ENCODE measurements at regions not wholly inside any gene's neighbourhood (a gene's known extent, or its start where the extent isn't known, plus 50 kb on each side); places are given as distances from the start of the nearest gene placed in this dataset.

- Histone ChIP-seq H3K9ac (ENCODE audit: low read length) (no peak overlapping the region), H3K4me3 (ENCODE audit: low read length) (no peak overlapping the region)
These were observed 147.1 kb downstream of the PAPOLA start for GRCh38 chr14:96649327-96649601.

GRCh38 chr14:96653597-96653996 lies 143.6 kb upstream of the VRK1 start:
- Histone ChIP-seq H3K9me3 (ENCODE audit: control insufficient read depth, low read length) (no peaks in the 10 kb centered on the region), H3K4me3 (ENCODE audit: low read length) (no peak overlapping the region), H3K4me1 (ENCODE audit: control insufficient read depth, insufficient read depth, low read length) (no peaks in the 10 kb centered on the region), H3K36me3 (ENCODE audit: control insufficient read depth, insufficient read depth, low read length) (no peaks in the 10 kb centered on the region), H3K9ac (ENCODE audit: low read length) (no peak overlapping the region), H3K27me3 (ENCODE audit: control insufficient read depth, insufficient read depth, low read length) (no peaks in the 10 kb centered on the region)

More at GRCh38 chr14:96649327-96649601, 147.1 kb downstream of the PAPOLA start:
- no peaks in the 10 kb centered on the region for H3K4me1 ChIP-seq (ENCODE audit: control insufficient read depth, insufficient read depth, low read length)
- no peaks in the 10 kb centered on the region for H3K27me3 ChIP-seq (ENCODE audit: control insufficient read depth, insufficient read depth, low read length)
- H3K36me3 ChIP-seq (ENCODE audit: control insufficient read depth, insufficient read depth, low read length) = no peaks in the 10 kb centered on the region
- H3K9me3 ChIP-seq (ENCODE audit: control insufficient read depth, low read length) = no peaks in the 10 kb centered on the region

GRCh38 chr14:96658611-96659010 lies 138.6 kb upstream of the VRK1 start:
- Histone ChIP-seq H3K27me3 (ENCODE audit: control insufficient read depth, insufficient read depth, low read length) (peaks cover 4% of the 10 kb centered on the region), H3K9ac (ENCODE audit: low read length) (no peak overlapping the region), H3K36me3 (ENCODE audit: control insufficient read depth, insufficient read depth, low read length) (no peaks in the 10 kb centered on the region), H3K4me1 (ENCODE audit: control insufficient read depth, insufficient read depth, low read length) (peaks cover 18% of the 10 kb centered on the region), H3K9me3 (ENCODE audit: control insufficient read depth, low read length) (no peaks in the 10 kb centered on the region), H3K4me3 (ENCODE audit: low read length) (no peak overlapping the region)

- no peaks in the 10 kb centered on the region for H3K9me3 ChIP-seq (ENCODE audit: control insufficient read depth, low read length)
- H3K36me3 ChIP-seq (ENCODE audit: control insufficient read depth, insufficient read depth, low read length) = no peaks in the 10 kb centered on the region
- peaks cover 8% of the 10 kb centered on the region for H3K27me3 ChIP-seq (ENCODE audit: control insufficient read depth, insufficient read depth, low read length)
- H3K4me3 ChIP-seq (ENCODE audit: low read length) = no peak overlapping the region
- H3K4me1 ChIP-seq (ENCODE audit: control insufficient read depth, insufficient read depth, low read length) = peaks cover 18% of the 10 kb centered on the region
- no peak overlapping the region for H3K9ac ChIP-seq (ENCODE audit: low read length)
These were observed 137.1 kb upstream of the VRK1 start for GRCh38 chr14:96660123-96660522.

- peaks cover 18% of the 10 kb centered on the region for H3K4me1 ChIP-seq (ENCODE audit: control insufficient read depth, insufficient read depth, low read length)
- H3K36me3 ChIP-seq (ENCODE audit: control insufficient read depth, insufficient read depth, low read length) = no peaks in the 10 kb centered on the region
- H3K27me3 ChIP-seq (ENCODE audit: control insufficient read depth, insufficient read depth, low read length) = peaks cover 9% of the 10 kb centered on the region
- H3K4me3 ChIP-seq (ENCODE audit: low read length) = no peak overlapping the region
- H3K9me3 ChIP-seq (ENCODE audit: control insufficient read depth, low read length) = no peaks in the 10 kb centered on the region
- H3K9ac ChIP-seq (ENCODE audit: low read length) = no peak overlapping the region
These were observed 136.5 kb upstream of the VRK1 start for GRCh38 chr14:96660667-96661066.

GRCh38 chr14:96661244-96661969 lies 135.8 kb upstream of the VRK1 start:
- Histone ChIP-seq H3K9ac (ENCODE audit: low read length) (no peak overlapping the region), H3K36me3 (ENCODE audit: control insufficient read depth, insufficient read depth, low read length) (no peaks in the 10 kb centered on the region), H3K9me3 (ENCODE audit: control insufficient read depth, low read length) (no peaks in the 10 kb centered on the region), H3K4me3 (ENCODE audit: low read length) (no peak overlapping the region), H3K4me1 (ENCODE audit: control insufficient read depth, insufficient read depth, low read length) (peaks cover 18% of the 10 kb centered on the region), H3K27me3 (ENCODE audit: control insufficient read depth, insufficient read depth, low read length) (peaks cover 9% of the 10 kb centered on the region)

- H3K9ac ChIP-seq (ENCODE audit: low read length) = no peak overlapping the region
- peaks cover 9% of the 10 kb centered on the region for H3K27me3 ChIP-seq (ENCODE audit: control insufficient read depth, insufficient read depth, low read length)
- no peaks in the 10 kb centered on the region for H3K9me3 ChIP-seq (ENCODE audit: control insufficient read depth, low read length)
- H3K36me3 ChIP-seq (ENCODE audit: control insufficient read depth, insufficient read depth, low read length) = no peaks in the 10 kb centered on the region
- peaks cover 18% of the 10 kb centered on the region for H3K4me1 ChIP-seq (ENCODE audit: control insufficient read depth, insufficient read depth, low read length)
- peak overlapping the region; percentile 7 for H3K4me3 ChIP-seq (ENCODE audit: low read length)
These were observed 134.8 kb upstream of the VRK1 start for GRCh38 chr14:96662116-96662970.

- Histone ChIP-seq H3K9ac (ENCODE audit: low read length) (no peak overlapping the region), H3K36me3 (ENCODE audit: control insufficient read depth, insufficient read depth, low read length) (no peaks in the 10 kb centered on the region), H3K4me1 (ENCODE audit: control insufficient read depth, insufficient read depth, low read length) (peaks cover 18% of the 10 kb centered on the region), H3K9me3 (ENCODE audit: control insufficient read depth, low read length) (no peaks in the 10 kb centered on the region), H3K27me3 (ENCODE audit: control insufficient read depth, insufficient read depth, low read length) (peaks cover 9% of the 10 kb centered on the region), H3K4me3 (ENCODE audit: low read length) (no peak overlapping the region)
These were observed 134.1 kb upstream of the VRK1 start for GRCh38 chr14:96663076-96663475.

- no peaks in the 10 kb centered on the region for H3K9me3 ChIP-seq (ENCODE audit: control insufficient read depth, low read length)
- H3K4me3 ChIP-seq (ENCODE audit: low read length) = no peak overlapping the region
- H3K36me3 ChIP-seq (ENCODE audit: control insufficient read depth, insufficient read depth, low read length) = no peaks in the 10 kb centered on the region
- no peak overlapping the region for H3K9ac ChIP-seq (ENCODE audit: low read length)
- H3K4me1 ChIP-seq (ENCODE audit: control insufficient read depth, insufficient read depth, low read length) = peaks cover 18% of the 10 kb centered on the region
- peaks cover 9% of the 10 kb centered on the region for H3K27me3 ChIP-seq (ENCODE audit: control insufficient read depth, insufficient read depth, low read length)
These were observed 133.6 kb upstream of the VRK1 start for GRCh38 chr14:96663491-96664067.

- no peaks in the 10 kb centered on the region for H3K36me3 ChIP-seq (ENCODE audit: control insufficient read depth, insufficient read depth, low read length)
- H3K9ac ChIP-seq (ENCODE audit: low read length) = no peak overlapping the region
- no peak overlapping the region for H3K4me3 ChIP-seq (ENCODE audit: low read length)
- peaks cover 18% of the 10 kb centered on the region for H3K4me1 ChIP-seq (ENCODE audit: control insufficient read depth, insufficient read depth, low read length)
- H3K9me3 ChIP-seq (ENCODE audit: control insufficient read depth, low read length) = no peaks in the 10 kb centered on the region
- H3K27me3 ChIP-seq (ENCODE audit: control insufficient read depth, insufficient read depth, low read length) = peaks cover 5% of the 10 kb centered on the region
These were observed 131.1 kb upstream of the VRK1 start for GRCh38 chr14:96666088-96666487.

- H3K4me1 ChIP-seq (ENCODE audit: control insufficient read depth, insufficient read depth, low read length) = no peaks in the 10 kb centered on the region
- H3K9ac ChIP-seq (ENCODE audit: low read length) = no peak overlapping the region
- H3K4me3 ChIP-seq (ENCODE audit: low read length) = no peak overlapping the region
- H3K36me3 ChIP-seq (ENCODE audit: control insufficient read depth, insufficient read depth, low read length) = no peaks in the 10 kb centered on the region
- no peaks in the 10 kb centered on the region for H3K9me3 ChIP-seq (ENCODE audit: control insufficient read depth, low read length)
- no peaks in the 10 kb centered on the region for H3K27me3 ChIP-seq (ENCODE audit: control insufficient read depth, insufficient read depth, low read length)
These were observed 126.8 kb upstream of the VRK1 start for GRCh38 chr14:96670391-96670790.

GRCh38 chr14:96671218-96671617 lies 126.0 kb upstream of the VRK1 start:
- no peak overlapping the region for H3K9ac ChIP-seq (ENCODE audit: low read length)
- H3K9me3 ChIP-seq (ENCODE audit: control insufficient read depth, low read length) = no peaks in the 10 kb centered on the region
- H3K36me3 ChIP-seq (ENCODE audit: control insufficient read depth, insufficient read depth, low read length) = no peaks in the 10 kb centered on the region
- no peaks in the 10 kb centered on the region for H3K27me3 ChIP-seq (ENCODE audit: control insufficient read depth, insufficient read depth, low read length)
- no peak overlapping the region for H3K4me3 ChIP-seq (ENCODE audit: low read length)
- no peaks in the 10 kb centered on the region for H3K4me1 ChIP-seq (ENCODE audit: control insufficient read depth, insufficient read depth, low read length)

Data from mucosa of stomach (tissue), 1 donor.